Gastrocnemius medialis (tissue), 4 donors: ENCODE measurements at regions not wholly inside any gene's neighbourhood (a gene's known extent, or its start where the extent isn't known, plus 50 kb on each side); places are given as distances from the start of the nearest gene placed in this dataset.

Source experiments
- CTCF ChIP-seq, 5 experiments: fragments of 450-650 bp in 3 of 5; fragments of 200-600 bp in 2 of 5; sonication (generic) in 2 of 5; IDR thresholded peaks in 4 of 5; conservative IDR thresholded peaks in 1 of 5; 1 replicate in 4 of 5; 2 replicates in 1 of 5; pipeline ENCODE4 v1.5.1; 2016 to 2019; ENCODE audit warnings: antibody characterized with exemption in 5 of 5, mild to moderate bottlenecking in 3 of 5, moderate library complexity in 3 of 5
- POLR2A ChIP-seq, 2 donors: fragments of 450-650 bp; IDR thresholded peaks; one replicate each; pipeline ENCODE4 v1.6.1; 2017; ENCODE audit warnings: antibody characterized with exemption in 2 of 2, mild to moderate bottlenecking in 2 of 2, moderate library complexity in 2 of 2

GRCh38 chr13:67285611-67286010, 55.5 kb upstream of the PCDH9 start:
- no peak for TF ChIP-seq CTCF (IDR thresholded peaks at IDR 0.05 in 4 of 5, conservative IDR thresholded peaks at IDR 0.05 in 1 of 5)
- TF ChIP-seq POLR2A (IDR thresholded peaks at IDR 0.05): no peak
